K562 (cell line): ENCODE measurements at regions not wholly inside any gene's neighbourhood (a gene's known extent, or its start where the extent isn't known, plus 50 kb on each side); places are given as distances from the start of the nearest gene placed in this dataset.
"Not testable (repeated sequence)": the region's sequence is repeated elsewhere in the genome, so short reads cannot be mapped to it uniquely, and the experiment has no call there.

ENCODE experiments used
- ATF1 ChIP-seq, 2 experiments: fragments of 450-650 bp in 1 of 2; IDR thresholded peaks; 2 replicates each; pipeline ENCODE4 v1.6.1; 2016; ENCODE audit warnings: missing compliant biosample characterization in 1 of 2, missing genetic modification characterization in 1 of 2
- PBX2 ChIP-seq, 2 experiments: IDR thresholded peaks in 1 of 2; conservative IDR thresholded peaks in 1 of 2; 2 replicates each; pipeline ENCODE4 v1.6.1; 2016; ENCODE audit warnings: low read depth in 2 of 2, mild to moderate bottlenecking in 1 of 2, missing compliant biosample characterization in 1 of 2, missing genetic modification characterization in 1 of 2, moderate library complexity in 1 of 2
- POLR2AphosphoS5 ChIP-seq: IDR thresholded peaks from 2 replicates; pipeline ENCODE4 v1.6.1; 2011; ENCODE audit warnings: mild to moderate bottlenecking, low read depth, low read length, moderate library complexity; ENCODE audit not compliant: control insufficient read depth, insufficient read depth
- SETDB1 ChIP-seq: IDR thresholded peaks from one replicate; pipeline ENCODE4 v1.6.1; 2012; ENCODE audit warnings: low read length, control low read depth, inconsistent platforms
- TCF7L2 ChIP-seq: fragments of 150-350 bp; IDR thresholded peaks from 2 replicates; pipeline ENCODE4 v1.6.1; 2016; ENCODE audit warnings: low read depth, mild to moderate bottlenecking, low read length, moderate library complexity
- ZNF133 ChIP-seq: fragments of 250-450 bp; sonication (Bioruptor Pico); IDR thresholded peaks from 2 replicates; pipeline ENCODE4 v1.4.0; 2020; ENCODE audit warnings: mild to moderate bottlenecking
- TF ChIP-seq, protein P1 (sequence below), 3 experiments: IDR thresholded peaks in 2 of 3; conservative IDR thresholded peaks in 1 of 3; 2 replicates each; pipeline ENCODE4 v1.5.1; 2011 to 2012; ENCODE audit warnings: low read length in 3 of 3, mild to moderate bottlenecking in 3 of 3, control low read depth in 2 of 3, improper control_type of control experiment in 1 of 3, inconsistent platforms in 1 of 3, low read depth in 1 of 3, mixed read lengths in 1 of 3, moderate library complexity in 1 of 3; ENCODE audit not compliant: insufficient read depth in 2 of 3

GRCh38 chr16:16723819-16724519, 345.0 kb downstream of the NPIPA7 start:
- TF ChIP-seq, protein P1, sequence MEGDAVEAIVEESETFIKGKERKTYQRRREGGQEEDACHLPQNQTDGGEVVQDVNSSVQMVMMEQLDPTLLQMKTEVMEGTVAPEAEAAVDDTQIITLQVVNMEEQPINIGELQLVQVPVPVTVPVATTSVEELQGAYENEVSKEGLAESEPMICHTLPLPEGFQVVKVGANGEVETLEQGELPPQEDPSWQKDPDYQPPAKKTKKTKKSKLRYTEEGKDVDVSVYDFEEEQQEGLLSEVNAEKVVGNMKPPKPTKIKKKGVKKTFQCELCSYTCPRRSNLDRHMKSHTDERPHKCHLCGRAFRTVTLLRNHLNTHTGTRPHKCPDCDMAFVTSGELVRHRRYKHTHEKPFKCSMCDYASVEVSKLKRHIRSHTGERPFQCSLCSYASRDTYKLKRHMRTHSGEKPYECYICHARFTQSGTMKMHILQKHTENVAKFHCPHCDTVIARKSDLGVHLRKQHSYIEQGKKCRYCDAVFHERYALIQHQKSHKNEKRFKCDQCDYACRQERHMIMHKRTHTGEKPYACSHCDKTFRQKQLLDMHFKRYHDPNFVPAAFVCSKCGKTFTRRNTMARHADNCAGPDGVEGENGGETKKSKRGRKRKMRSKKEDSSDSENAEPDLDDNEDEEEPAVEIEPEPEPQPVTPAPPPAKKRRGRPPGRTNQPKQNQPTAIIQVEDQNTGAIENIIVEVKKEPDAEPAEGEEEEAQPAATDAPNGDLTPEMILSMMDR (IDR thresholded peaks at IDR 0.05 in 2 of 3, conservative IDR thresholded peaks at IDR 0.05 in 1 of 3; ENCODE audit: insufficient read depth in 2 of 3, low read depth in 1 of 3, low read length in 3 of 3), result not testable (repeated sequence)
- TF ChIP-seq TCF7L2; SETDB1; ZNF133 (CRISPR knock-in tag); POLR2AphosphoS5; PBX2 (CRISPR knock-in tag; IDR thresholded peaks at IDR 0.05; ENCODE audit: low read depth); PBX2 (tag; conservative IDR thresholded peaks at IDR 0.05; ENCODE audit: low read depth); ATF1 (CRISPR knock-in tag; IDR thresholded peaks at IDR 0.05); ATF1 (tag; IDR thresholded peaks at IDR 0.05): not testable (repeated sequence)
